Mesenchymal stem cell (in vitro differentiated cells and primary cell): ENCODE measurements at regions not wholly inside any gene's neighbourhood (a gene's known extent, or its start where the extent isn't known, plus 50 kb on each side); places are given as distances from the start of the nearest gene placed in this dataset.

Experiments used
- DNase-seq: peaks from one replicate; pipeline ENCODE4 v3.0.0-alpha.2; 2013
- H2AFZ ChIP-seq: one replicate; pipeline ENCODE4 v1.6.1; 2013; ENCODE audit warnings: low read depth, mild to moderate bottlenecking, control low read depth, inconsistent platforms, low read length, moderate library complexity
- H2AK5ac ChIP-seq: 2 replicates; pipeline ENCODE4 v1.6.1; 2013; ENCODE audit warnings: low read length, moderate library complexity, mild to moderate bottlenecking, inconsistent platforms; ENCODE audit not compliant: severe bottlenecking
- H2BK120ac ChIP-seq: one replicate; pipeline ENCODE4 v1.6.1; 2013; ENCODE audit warnings: low read depth, mild to moderate bottlenecking, inconsistent platforms, low read length, moderate library complexity
- H2BK12ac ChIP-seq, 2 experiments: one replicate each; pipeline ENCODE4 v1.6.1; 2013; ENCODE audit warnings: inconsistent platforms in 2 of 2, low read length in 2 of 2, mild to moderate bottlenecking in 2 of 2, moderate library complexity in 2 of 2, control low read depth in 1 of 2
- H2BK15ac ChIP-seq: one replicate; pipeline ENCODE4 v1.6.1; 2013; ENCODE audit warnings: mild to moderate bottlenecking, low read depth, inconsistent platforms; ENCODE audit not compliant: poor library complexity, severe bottlenecking
- H2BK5ac ChIP-seq: 2 replicates; pipeline ENCODE4 v1.6.1; 2013; ENCODE audit warnings: low read depth, mild to moderate bottlenecking, low read length, control low read depth, inconsistent platforms; ENCODE audit not compliant: poor library complexity, severe bottlenecking
- H3K14ac ChIP-seq, 2 experiments: one replicate each; pipeline ENCODE4 v1.6.1; 2013; ENCODE audit warnings: inconsistent platforms in 2 of 2, low read length in 2 of 2, control low read depth in 1 of 2, mild to moderate bottlenecking in 1 of 2, moderate library complexity in 1 of 2
- H3K18ac ChIP-seq, 2 experiments: one replicate each; pipeline ENCODE4 v1.6.1; 2013; ENCODE audit warnings: inconsistent platforms in 2 of 2, low read length in 2 of 2, control low read depth in 1 of 2, low read depth in 1 of 2, mild to moderate bottlenecking in 1 of 2
- H3K23ac ChIP-seq, 2 experiments: one replicate each; pipeline ENCODE4 v1.6.1; 2013; ENCODE audit warnings: inconsistent platforms in 2 of 2, low read length in 2 of 2, mild to moderate bottlenecking in 2 of 2, moderate library complexity in 2 of 2, control low read depth in 1 of 2
- H3K27ac ChIP-seq: 2 replicates; pipeline ENCODE4 v1.5.1; 2013; ENCODE audit warnings: mild to moderate bottlenecking, moderate library complexity, low read length, control low read depth, inconsistent platforms; ENCODE audit not compliant: poor library complexity, severe bottlenecking
- H3K27me3 ChIP-seq, 2 experiments: 2 replicates each; pipeline versions ENCODE4 v1.6.1 to v1.7.0; 2013; ENCODE audit warnings: low read length in 2 of 2, mild to moderate bottlenecking in 2 of 2, moderate library complexity in 2 of 2, control low read depth in 1 of 2, inconsistent platforms in 1 of 2; ENCODE audit not compliant: control insufficient read depth in 1 of 2, insufficient read depth in 1 of 2
- H3K36me3 ChIP-seq, 2 experiments: 2 replicates each; pipeline versions ENCODE4 v1.6.1 to v1.7.0; 2013; ENCODE audit warnings: low read length in 2 of 2, control low read depth in 1 of 2, inconsistent platforms in 1 of 2, low read depth in 1 of 2, mild to moderate bottlenecking in 1 of 2; ENCODE audit not compliant: insufficient read depth in 2 of 2, control insufficient read depth in 1 of 2
- H3K4ac ChIP-seq, 2 experiments: one replicate each; pipeline ENCODE4 v1.6.1; 2013; ENCODE audit warnings: inconsistent platforms in 2 of 2, low read length in 2 of 2, mild to moderate bottlenecking in 2 of 2, moderate library complexity in 2 of 2, control low read depth in 1 of 2, low read depth in 1 of 2
- H3K4me1 ChIP-seq: 2 replicates; pipeline ENCODE4 v1.6.1; 2013; ENCODE audit warnings: low read depth, low read length, control low read depth; ENCODE audit not compliant: control insufficient read depth, insufficient read depth
- H3K4me2 ChIP-seq: 2 replicates; pipeline ENCODE4 v1.6.1; 2013; ENCODE audit warnings: low read length, mild to moderate bottlenecking, inconsistent platforms; ENCODE audit not compliant: poor library complexity, severe bottlenecking
- H3K4me3 ChIP-seq, 2 experiments: 2 replicates each; pipeline versions ENCODE4 v1.5.1 to v1.7.0; 2013; ENCODE audit warnings: low read length in 2 of 2, mild to moderate bottlenecking in 2 of 2, control low read depth in 1 of 2, low read depth in 1 of 2; ENCODE audit not compliant: insufficient read depth in 1 of 2
- H3K79me1 ChIP-seq: replicated peaks from 2 replicates; pipeline ENCODE4 v1.6.1; 2013; ENCODE audit warnings: mild to moderate bottlenecking, control low read depth, low read length, inconsistent platforms; ENCODE audit not compliant: poor library complexity, severe bottlenecking
- H3K9ac ChIP-seq: 2 replicates; pipeline ENCODE4 v1.7.0; 2013; ENCODE audit warnings: mild to moderate bottlenecking, low read length, moderate library complexity
- H3K9me3 ChIP-seq: 2 replicates; pipeline ENCODE4 v1.7.0; 2013; ENCODE audit warnings: mild to moderate bottlenecking, low read length; ENCODE audit not compliant: control insufficient read depth
- H4K8ac ChIP-seq: one replicate; pipeline ENCODE4 v1.6.1; 2013; ENCODE audit warnings: inconsistent platforms, mild to moderate bottlenecking, low read length, moderate library complexity
- H4K91ac ChIP-seq: one replicate; pipeline ENCODE4 v1.6.1; 2013; ENCODE audit warnings: mild to moderate bottlenecking, low read length, inconsistent platforms
- WGBS: methylation state at CpG from one replicate; pipeline ENCODE4 v1.1.7; 2013; ENCODE audit warnings: mixed read lengths; 5-methylcytosine and 5-hydroxymethylcytosine counted together

- H3K27ac ChIP-seq = no peak overlapping the region
- WGBS = 64% methylated on average over 3 of the region's 4 CpGs
- H4K8ac ChIP-seq = no peak overlapping the region
- H2BK120ac ChIP-seq = no peak overlapping the region
- H3K27me3 ChIP-seq = no peaks in the 10 kb centered on the region
- H3K23ac ChIP-seq = no peak overlapping the region
- no peak overlapping the region for H3K4me3 ChIP-seq
- H3K9ac ChIP-seq = no peak overlapping the region
- no peak overlapping the region for H4K91ac ChIP-seq
- H2BK12ac ChIP-seq = no peak overlapping the region
- H2BK15ac ChIP-seq = no peak overlapping the region
- no peaks in the 10 kb centered on the region for H3K4me1 ChIP-seq
- no peaks in the 10 kb centered on the region for H3K36me3 ChIP-seq
- H2AK5ac ChIP-seq = no peak overlapping the region
- H3K4me2 ChIP-seq = no peak overlapping the region
- H2BK5ac ChIP-seq = no peak overlapping the region
- no peak overlapping the region for H3K4ac ChIP-seq
- H2AFZ ChIP-seq = no peak overlapping the region
- no peak overlapping the region for H3K18ac ChIP-seq
- no peaks in the 10 kb centered on the region for H3K79me1 ChIP-seq
- DNase-seq = no peak
- H3K14ac ChIP-seq = no peak overlapping the region
- H3K9me3 ChIP-seq = peaks cover 7% of the 10 kb centered on the region
Measured at GRCh38 chr5:4777435-4777834, 362.7 kb upstream of the ADAMTS16 start.

- Histone ChIP-seq H2BK15ac (no peak overlapping the region), H2AK5ac (no peak overlapping the region), H3K36me3 (no peaks in the 10 kb centered on the region), H3K9me3 (peaks cover 29% of the 10 kb centered on the region), H3K4ac (no peak overlapping the region), H2BK5ac (no peak overlapping the region), H2BK120ac (no peak overlapping the region), H3K27me3 (no peaks in the 10 kb centered on the region), H3K4me1 (no peaks in the 10 kb centered on the region), H4K8ac (no peak overlapping the region), H3K9ac (no peak overlapping the region), H3K14ac (no peak overlapping the region), H3K79me1 (no peaks in the 10 kb centered on the region), H3K4me3 (no peak overlapping the region), H3K23ac (no peak overlapping the region), H2AFZ (no peak overlapping the region), H3K27ac (no peak overlapping the region), H2BK12ac (no peak overlapping the region), H3K18ac (no peak overlapping the region), H3K4me2 (no peak overlapping the region), H4K91ac (no peak overlapping the region)
- DNase-seq = no peak
- 54% methylated on average over 3 of the region's 4 CpGs for WGBS
Measured at GRCh38 chr5:4780633-4781032, 359.5 kb upstream of the ADAMTS16 start.

DNA sequence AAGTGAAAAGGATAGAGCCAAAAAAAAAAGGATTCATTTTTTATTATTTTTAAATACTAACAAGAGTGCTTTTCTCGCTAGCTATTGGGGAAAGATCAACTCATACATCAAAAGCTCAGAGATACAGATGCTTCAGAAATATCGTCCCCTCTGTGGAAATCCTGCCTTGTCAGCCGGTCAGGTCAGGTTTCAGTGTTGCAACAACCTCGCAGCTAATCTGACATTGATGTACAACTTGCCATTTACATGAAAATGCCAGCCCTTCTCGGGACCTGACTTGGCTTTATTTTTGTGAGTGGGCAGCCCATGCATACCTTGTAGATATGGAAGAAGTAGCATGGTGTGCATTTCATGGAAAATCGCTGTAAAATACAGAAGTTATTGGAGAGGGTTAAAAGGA, 358.8 kb upstream of the ADAMTS16 start:
- Histone ChIP-seq H3K27ac (no peak overlapping the region), H3K36me3 (no peaks in the 10 kb centered on the region), H4K91ac (no peak overlapping the region), H3K4me3 (no peak overlapping the region), H2BK12ac (no peak overlapping the region), H3K18ac (no peak overlapping the region), H3K14ac (no peak overlapping the region), H3K79me1 (no peaks in the 10 kb centered on the region), H3K9ac (no peak overlapping the region), H2AK5ac (no peak overlapping the region), H3K9me3 (peaks cover 32% of the 10 kb centered on the region), H3K4me2 (no peak overlapping the region), H3K27me3 (no peaks in the 10 kb centered on the region), H2BK15ac (no peak overlapping the region), H3K4ac (no peak overlapping the region), H4K8ac (no peak overlapping the region), H2AFZ (no peak overlapping the region), H2BK5ac (no peak overlapping the region), H2BK120ac (no peak overlapping the region), H3K4me1 (no peaks in the 10 kb centered on the region), H3K23ac (no peak overlapping the region)
- WGBS = 66% methylated on average over 5 of the region's 6 CpGs
- no peak for DNase-seq

- no peak overlapping the region for H3K4me3 ChIP-seq
- H3K23ac ChIP-seq = no peak overlapping the region
- WGBS = no CpG with 5 or more reads among the region's 1 CpG
- no peak overlapping the region for H2BK5ac ChIP-seq
- H3K4ac ChIP-seq = no peak overlapping the region
- H2BK12ac ChIP-seq = no peak overlapping the region
- H3K79me1 ChIP-seq = no peaks in the 10 kb centered on the region
- H4K8ac ChIP-seq = no peak overlapping the region
- no peak overlapping the region for H3K4me2 ChIP-seq
- no peak overlapping the region for H3K14ac ChIP-seq
- no peak overlapping the region for H2BK15ac ChIP-seq
- H3K18ac ChIP-seq = no peak overlapping the region
- H3K4me1 ChIP-seq = no peaks in the 10 kb centered on the region
- no peak overlapping the region for H2BK120ac ChIP-seq
- no peak overlapping the region for H4K91ac ChIP-seq
- H2AK5ac ChIP-seq = no peak overlapping the region
- H3K27ac ChIP-seq = no peak overlapping the region
- no peak for DNase-seq
- no peaks in the 10 kb centered on the region for H3K36me3 ChIP-seq
- H3K9ac ChIP-seq = no peak overlapping the region
- H3K27me3 ChIP-seq = no peaks in the 10 kb centered on the region
- H2AFZ ChIP-seq = no peak overlapping the region
- peaks cover 34% of the 10 kb centered on the region for H3K9me3 ChIP-seq
Measured at GRCh38 chr5:4785971-4786370, 354.2 kb upstream of the ADAMTS16 start.
